Lower lobe of right lung (tissue), 2 donors: ENCODE measurements at regions not wholly inside any gene's neighbourhood (a gene's known extent, or its start where the extent isn't known, plus 50 kb on each side); places are given as distances from the start of the nearest gene placed in this dataset.

Experiments used
- ATAC-seq, 2 donors: fragments of 200-7000 bp; cut with Tn5 transposase; one replicate each; pipeline ENCODE4 v1.9.1; 2020 to 2022; ENCODE audit warnings: mild to moderate bottlenecking in 2 of 2, moderate library complexity in 2 of 2
- DNase-seq: peaks from one replicate; pipeline ENCODE4 v3.0.0-alpha.2; 2020
- H3K27ac ChIP-seq: fragments of 200-600 bp; one replicate; pipeline ENCODE4 v1.8.0; 2022
- H3K27me3 ChIP-seq: fragments of 200-600 bp; one replicate; pipeline ENCODE4 v1.8.0; 2022; ENCODE audit warnings: low read depth
- H3K36me3 ChIP-seq: fragments of 200-600 bp; one replicate; pipeline ENCODE4 v1.8.0; 2022; ENCODE audit warnings: mild to moderate bottlenecking
- H3K4me1 ChIP-seq: fragments of 200-600 bp; one replicate; pipeline ENCODE4 v1.8.0; 2022
- H3K4me3 ChIP-seq: fragments of 200-600 bp; one replicate; pipeline ENCODE4 v1.8.0; 2022; ENCODE audit warnings: mild to moderate bottlenecking
- H3K9me3 ChIP-seq: fragments of 200-600 bp; one replicate; pipeline ENCODE4 v1.8.0; 2022
- intact Hi-C: fragments of 100-400 bp; cut with DNase I; formaldehyde crosslinking; loops from one replicate; pipeline ENCODE4 v1.11.0; 2022
- TF ChIP-seq, protein P1 (sequence below): fragments of 200-600 bp; IDR thresholded peaks from one replicate; pipeline ENCODE4 v1.8.0; 2022; ENCODE audit warnings: antibody characterized with exemption, mild to moderate bottlenecking
- donor health status: DM: no; HTN: yes; CAD: no; lungs with severe emphysema.

DNA sequence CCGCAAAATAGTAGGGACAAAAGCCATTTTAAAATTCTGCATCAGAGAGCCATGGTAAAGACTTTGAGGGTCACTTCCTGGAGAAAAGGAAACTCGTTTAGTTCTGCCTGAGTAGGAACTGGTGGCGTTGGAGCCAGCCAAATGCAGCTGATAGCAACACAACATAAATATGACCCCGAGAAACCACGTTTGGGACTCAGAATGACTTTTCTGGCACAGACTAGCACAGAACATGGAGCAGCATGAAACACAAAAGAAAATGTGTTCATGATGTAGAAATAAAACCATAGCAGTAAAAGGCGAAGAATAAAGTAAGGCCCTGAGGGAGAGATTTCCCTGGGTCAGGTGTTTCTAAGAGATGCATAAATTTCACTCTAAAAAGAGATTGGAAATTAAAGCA lies 149.2 kb upstream of the KLHL29 start:
- intact Hi-C loops: no loop called here
- TF ChIP-seq, protein P1, sequence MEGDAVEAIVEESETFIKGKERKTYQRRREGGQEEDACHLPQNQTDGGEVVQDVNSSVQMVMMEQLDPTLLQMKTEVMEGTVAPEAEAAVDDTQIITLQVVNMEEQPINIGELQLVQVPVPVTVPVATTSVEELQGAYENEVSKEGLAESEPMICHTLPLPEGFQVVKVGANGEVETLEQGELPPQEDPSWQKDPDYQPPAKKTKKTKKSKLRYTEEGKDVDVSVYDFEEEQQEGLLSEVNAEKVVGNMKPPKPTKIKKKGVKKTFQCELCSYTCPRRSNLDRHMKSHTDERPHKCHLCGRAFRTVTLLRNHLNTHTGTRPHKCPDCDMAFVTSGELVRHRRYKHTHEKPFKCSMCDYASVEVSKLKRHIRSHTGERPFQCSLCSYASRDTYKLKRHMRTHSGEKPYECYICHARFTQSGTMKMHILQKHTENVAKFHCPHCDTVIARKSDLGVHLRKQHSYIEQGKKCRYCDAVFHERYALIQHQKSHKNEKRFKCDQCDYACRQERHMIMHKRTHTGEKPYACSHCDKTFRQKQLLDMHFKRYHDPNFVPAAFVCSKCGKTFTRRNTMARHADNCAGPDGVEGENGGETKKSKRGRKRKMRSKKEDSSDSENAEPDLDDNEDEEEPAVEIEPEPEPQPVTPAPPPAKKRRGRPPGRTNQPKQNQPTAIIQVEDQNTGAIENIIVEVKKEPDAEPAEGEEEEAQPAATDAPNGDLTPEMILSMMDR: no peak
- H3K9me3 ChIP-seq: no peaks in the 10 kb centered on the region
- H3K4me3 ChIP-seq: no peak overlapping the region
- no peak for DNase-seq
- no peaks in the 10 kb centered on the region for H3K4me1 ChIP-seq
- H3K27ac ChIP-seq: no peak overlapping the region
- ATAC-seq: no peak
- no peaks in the 10 kb centered on the region for H3K36me3 ChIP-seq
- H3K27me3 ChIP-seq: no peaks in the 10 kb centered on the region

DNA sequence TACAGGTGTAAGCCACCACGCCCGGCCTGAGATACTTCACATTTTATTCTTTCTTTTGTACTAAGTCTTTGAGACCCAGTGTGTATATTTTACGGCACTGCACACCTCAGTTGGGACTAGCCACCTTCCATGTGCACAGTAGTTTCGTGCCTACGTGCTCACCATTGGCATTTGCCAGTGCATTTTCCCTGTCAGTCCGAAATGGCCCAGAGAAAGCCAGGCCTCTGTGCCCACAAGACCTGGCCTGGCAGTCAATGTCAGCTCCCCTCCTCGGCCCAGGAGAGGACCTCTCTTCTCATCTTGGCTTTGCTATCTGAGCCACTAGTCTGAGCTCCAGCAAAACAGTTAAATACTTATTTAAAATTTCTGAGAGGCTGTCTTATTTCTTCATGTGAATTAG lies 147.8 kb upstream of the KLHL29 start:
- H3K36me3 ChIP-seq: no peaks in the 10 kb centered on the region
- TF ChIP-seq, protein P1: no peak
- intact Hi-C loops: no loop called here
- DNase-seq: no peak
- no peak for ATAC-seq
- no peak overlapping the region for H3K27ac ChIP-seq
- no peak overlapping the region for H3K4me3 ChIP-seq
- H3K9me3 ChIP-seq: no peaks in the 10 kb centered on the region
- no peaks in the 10 kb centered on the region for H3K27me3 ChIP-seq
- no peaks in the 10 kb centered on the region for H3K4me1 ChIP-seq

DNA sequence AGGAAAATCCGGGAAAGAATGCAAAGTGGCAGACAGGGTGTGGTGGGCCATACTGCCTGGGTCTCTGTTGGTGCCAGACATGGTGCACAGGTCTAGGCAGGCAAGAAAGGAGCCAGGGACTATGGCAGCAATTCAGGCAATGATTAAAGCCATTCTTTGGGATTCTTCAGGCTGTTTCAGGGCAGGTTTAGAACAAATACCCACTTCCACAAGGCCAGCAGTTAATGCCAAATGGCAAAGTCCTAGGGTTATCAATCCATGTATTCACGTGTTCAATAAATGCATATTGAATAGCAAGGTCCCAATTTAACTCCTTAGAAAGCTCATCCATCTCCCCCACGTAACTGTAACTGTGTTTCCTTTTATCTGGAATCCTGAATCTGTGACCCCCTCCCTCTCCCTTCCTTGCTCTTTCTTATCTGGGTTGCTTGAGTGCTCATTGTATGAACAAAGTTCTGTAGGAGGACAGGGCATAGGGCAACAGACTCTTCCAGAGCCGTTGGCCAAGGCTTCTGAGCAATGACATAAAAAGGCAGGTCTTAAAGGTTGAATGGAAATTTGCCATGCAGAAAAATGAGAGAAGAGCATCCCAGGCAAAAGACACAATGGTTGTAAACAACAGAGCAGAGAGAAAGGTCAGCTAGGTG lies 146.8 kb upstream of the KLHL29 start:
- Histone ChIP-seq H3K4me3 (no peak overlapping the region), H3K4me1 (no peaks in the 10 kb centered on the region), H3K36me3 (no peaks in the 10 kb centered on the region), H3K27ac (no peak overlapping the region), H3K9me3 (no peaks in the 10 kb centered on the region), H3K27me3 (no peaks in the 10 kb centered on the region)
- DNase-seq (no peak), ATAC-seq (no peak)
- intact Hi-C loops: no loop called here
- TF ChIP-seq, protein P1: no peak

DNA sequence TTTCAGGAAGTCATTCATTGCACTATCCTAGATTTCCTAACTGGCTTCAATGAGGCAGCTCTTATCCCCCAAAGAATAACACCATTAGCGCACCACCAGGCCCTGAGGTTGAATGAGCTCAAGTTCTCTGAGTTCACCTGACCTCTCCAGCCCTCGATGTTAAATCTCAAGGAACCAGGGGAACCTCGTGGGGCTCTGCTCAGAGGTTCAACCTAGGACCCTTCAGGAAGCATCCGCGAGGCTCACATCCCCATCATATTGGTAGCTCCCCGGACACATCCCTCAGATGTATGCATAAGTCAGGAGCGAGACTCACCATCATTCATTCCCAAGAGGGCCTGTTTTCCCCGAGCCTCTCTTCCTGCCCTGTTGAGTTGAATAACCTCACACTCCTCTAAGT lies 145.6 kb upstream of the KLHL29 start:
- Histone ChIP-seq H3K36me3 (no peaks in the 10 kb centered on the region), H3K4me1 (no peaks in the 10 kb centered on the region), H3K27me3 (no peaks in the 10 kb centered on the region), H3K4me3 (no peak overlapping the region), H3K27ac (no peak overlapping the region), H3K9me3 (no peaks in the 10 kb centered on the region)
- DNase-seq (no peak), ATAC-seq (no peak)
- intact Hi-C loops: no loop called here
- TF ChIP-seq, protein P1: no peak

DNA sequence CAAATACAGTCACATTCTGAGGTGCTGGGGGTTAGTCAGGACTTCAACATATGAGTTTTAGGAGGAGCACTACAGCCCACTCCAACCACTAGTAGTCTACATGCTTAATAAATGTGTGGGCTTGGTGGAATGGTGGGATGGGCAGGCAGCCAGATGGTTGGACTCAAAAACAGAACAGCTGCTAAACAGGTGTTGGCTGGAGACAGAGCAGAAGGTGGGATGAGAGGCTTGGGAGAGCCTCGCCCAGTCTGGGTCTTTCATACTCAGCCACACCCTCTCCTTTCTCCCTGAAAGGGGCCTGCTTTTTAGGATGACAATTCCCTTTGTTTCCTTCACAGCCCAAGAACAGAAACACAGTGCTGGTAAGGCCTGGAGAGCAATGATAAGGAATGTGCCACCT lies 143.9 kb upstream of the KLHL29 start:
- no peak for DNase-seq

More for the DNA sequence above, 143.9 kb upstream of the KLHL29 start:
- H3K9me3 ChIP-seq: no peaks in the 10 kb centered on the region
- H3K36me3 ChIP-seq: no peaks in the 10 kb centered on the region
- intact Hi-C loops: no loop called here
- no peak for ATAC-seq
- no peaks in the 10 kb centered on the region for H3K4me1 ChIP-seq
- TF ChIP-seq, protein P1: no peak
- no peak overlapping the region for H3K27ac ChIP-seq
- H3K27me3 ChIP-seq: no peaks in the 10 kb centered on the region
- H3K4me3 ChIP-seq: no peak overlapping the region
